Fibroblast of mammary gland (primary cell): ENCODE measurements at regions not wholly inside any gene's neighbourhood (a gene's known extent, or its start where the extent isn't known, plus 50 kb on each side); places are given as distances from the start of the nearest gene placed in this dataset.
A peak's percentile ranks its signal among the peaks of the same experiment; 100 is the strongest.

Experiments
- DNase-seq: peaks from one replicate; pipeline ENCODE4 v3.0.0-alpha.2; 2010; ENCODE audit warnings: low read depth
- H3K4me3 ChIP-seq: 2 replicates; pipeline ENCODE4 v1.5.1; 2011; ENCODE audit warnings: low read depth, mild to moderate bottlenecking, low read length, moderate library complexity; ENCODE audit not compliant: control insufficient read depth
- TF ChIP-seq, protein P1 (sequence below): conservative IDR thresholded peaks from 2 replicates; pipeline ENCODE4 v1.5.1; 2011; ENCODE audit warnings: low read depth, low read length, inconsistent platforms; ENCODE audit not compliant: control insufficient read depth, insufficient read depth

DNA sequence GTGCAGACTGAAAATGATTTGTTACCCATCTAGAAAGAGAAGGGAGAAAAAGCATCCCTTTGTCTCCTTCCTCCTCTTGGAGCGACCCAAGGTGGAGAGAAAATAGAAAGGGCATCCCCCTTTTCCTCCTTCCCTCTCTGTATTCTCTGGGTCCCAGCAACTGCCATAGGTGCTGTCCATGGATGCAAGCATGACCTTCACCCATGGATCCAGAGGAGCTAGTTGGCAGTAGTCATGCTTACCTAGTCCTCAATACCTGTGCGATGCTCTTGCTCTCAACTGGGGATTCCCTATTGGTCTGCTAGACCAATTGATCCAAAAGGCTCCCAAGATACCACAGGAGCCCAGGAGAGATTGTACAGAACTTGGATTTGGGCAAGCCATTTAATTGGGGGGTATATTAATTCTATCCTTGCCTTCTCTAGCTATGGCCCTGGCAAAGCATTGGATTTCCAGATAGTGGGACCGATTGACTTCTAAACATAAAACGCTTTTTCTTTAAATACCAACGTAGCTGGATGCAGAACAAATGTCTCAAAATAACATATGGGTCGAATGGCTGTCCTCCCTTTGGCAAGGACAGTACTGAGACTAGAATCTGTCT is 547.8 kb upstream of the IGFBP3 start:
- peak; percentile 49 for DNase-seq

DNA sequence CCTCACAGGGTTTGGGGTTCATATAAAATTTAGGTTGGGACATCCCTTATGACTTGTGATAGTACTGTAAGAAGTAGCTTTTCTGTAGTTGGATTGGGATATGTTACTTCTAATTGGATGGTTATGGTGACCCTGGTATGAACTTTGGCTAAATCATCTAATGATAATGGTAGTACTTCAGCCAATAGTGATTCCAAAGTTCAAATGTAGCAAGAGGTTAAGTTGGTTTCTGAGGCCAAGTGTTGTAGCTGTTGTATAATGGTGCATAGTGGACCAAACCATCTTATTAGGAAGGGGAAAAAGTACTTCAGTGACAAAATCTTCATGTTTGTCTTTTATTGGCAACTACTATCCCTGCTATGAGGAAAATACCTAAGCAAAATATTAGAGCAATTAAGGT is 542.1 kb upstream of the IGFBP3 start:
- no peak for DNase-seq
- H3K4me3 ChIP-seq = no peak overlapping the region
- TF ChIP-seq, protein P1, sequence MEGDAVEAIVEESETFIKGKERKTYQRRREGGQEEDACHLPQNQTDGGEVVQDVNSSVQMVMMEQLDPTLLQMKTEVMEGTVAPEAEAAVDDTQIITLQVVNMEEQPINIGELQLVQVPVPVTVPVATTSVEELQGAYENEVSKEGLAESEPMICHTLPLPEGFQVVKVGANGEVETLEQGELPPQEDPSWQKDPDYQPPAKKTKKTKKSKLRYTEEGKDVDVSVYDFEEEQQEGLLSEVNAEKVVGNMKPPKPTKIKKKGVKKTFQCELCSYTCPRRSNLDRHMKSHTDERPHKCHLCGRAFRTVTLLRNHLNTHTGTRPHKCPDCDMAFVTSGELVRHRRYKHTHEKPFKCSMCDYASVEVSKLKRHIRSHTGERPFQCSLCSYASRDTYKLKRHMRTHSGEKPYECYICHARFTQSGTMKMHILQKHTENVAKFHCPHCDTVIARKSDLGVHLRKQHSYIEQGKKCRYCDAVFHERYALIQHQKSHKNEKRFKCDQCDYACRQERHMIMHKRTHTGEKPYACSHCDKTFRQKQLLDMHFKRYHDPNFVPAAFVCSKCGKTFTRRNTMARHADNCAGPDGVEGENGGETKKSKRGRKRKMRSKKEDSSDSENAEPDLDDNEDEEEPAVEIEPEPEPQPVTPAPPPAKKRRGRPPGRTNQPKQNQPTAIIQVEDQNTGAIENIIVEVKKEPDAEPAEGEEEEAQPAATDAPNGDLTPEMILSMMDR = no peak

More for the DNA sequence above, 547.8 kb upstream of the IGFBP3 start:
- TF ChIP-seq, protein P1 = no peak
- H3K4me3 ChIP-seq = no peak overlapping the region

DNA sequence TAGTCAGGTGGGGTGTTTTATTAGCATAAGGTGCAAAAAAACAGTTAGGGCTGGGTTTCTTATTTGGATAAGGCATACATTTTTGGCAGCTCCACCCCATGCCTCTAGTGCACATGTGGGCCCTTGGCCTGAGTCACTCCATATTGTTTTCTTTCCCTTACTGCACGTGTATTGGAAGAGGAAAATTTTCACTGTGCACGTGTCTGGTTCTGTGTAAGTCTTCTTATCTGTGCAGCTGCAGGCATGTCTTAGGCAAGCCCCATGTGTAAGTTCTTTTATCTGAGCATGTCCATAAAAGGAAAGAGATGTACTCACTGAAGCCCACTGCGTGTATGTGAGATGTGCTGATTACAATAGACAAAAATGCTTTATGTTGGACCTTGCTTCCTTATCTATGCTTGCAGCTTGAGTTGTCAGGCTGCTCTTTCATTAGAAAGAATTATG is 540.3 kb upstream of the IGFBP3 start:
- H3K4me3 ChIP-seq = no peak overlapping the region
- TF ChIP-seq, protein P1 = no peak
- DNase-seq = no peak

DNA sequence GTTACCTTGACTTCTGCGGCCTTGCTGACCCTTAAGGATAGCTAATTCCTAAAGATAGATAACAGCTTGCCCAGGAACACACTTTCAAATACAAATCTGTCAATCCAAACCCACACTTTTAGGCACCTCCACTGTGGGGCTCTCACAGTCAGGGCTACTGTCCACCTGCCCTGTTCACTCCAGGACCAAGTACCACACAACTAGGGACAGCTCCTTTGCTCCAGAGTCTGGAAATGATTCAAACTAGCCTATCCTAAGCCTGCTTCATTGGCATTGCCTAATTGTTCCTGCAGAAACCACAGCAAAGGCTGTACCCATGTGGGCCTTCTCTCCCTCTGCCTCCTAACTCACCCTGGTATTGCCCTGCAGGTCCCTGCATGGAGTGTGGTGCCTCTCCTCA is 538.9 kb upstream of the IGFBP3 start:
- no peak overlapping the region for H3K4me3 ChIP-seq
- TF ChIP-seq, protein P1 = no peak
- no peak for DNase-seq

DNA sequence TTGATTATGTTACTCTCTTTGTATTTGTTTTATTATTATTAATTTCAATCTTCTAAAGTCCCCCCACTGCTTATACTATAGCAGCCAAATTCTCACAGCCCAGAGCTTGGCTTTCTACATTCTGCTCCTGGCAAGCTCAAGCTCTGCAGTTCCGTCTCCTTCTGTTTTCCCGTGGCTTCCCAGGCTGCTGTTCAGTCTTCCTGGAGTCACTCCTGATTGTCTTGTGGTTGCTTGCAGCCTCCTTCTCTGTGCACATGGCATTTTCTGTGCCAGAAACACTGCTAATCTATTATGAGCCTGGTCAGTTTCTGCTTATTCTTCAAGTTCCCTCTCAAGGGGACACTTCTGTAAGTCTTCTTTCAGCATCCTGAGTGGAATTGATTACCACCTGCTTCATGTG is 533.7 kb upstream of the IGFBP3 start:
- DNase-seq = no peak
- TF ChIP-seq, protein P1 = no peak
- no peak overlapping the region for H3K4me3 ChIP-seq

DNA sequence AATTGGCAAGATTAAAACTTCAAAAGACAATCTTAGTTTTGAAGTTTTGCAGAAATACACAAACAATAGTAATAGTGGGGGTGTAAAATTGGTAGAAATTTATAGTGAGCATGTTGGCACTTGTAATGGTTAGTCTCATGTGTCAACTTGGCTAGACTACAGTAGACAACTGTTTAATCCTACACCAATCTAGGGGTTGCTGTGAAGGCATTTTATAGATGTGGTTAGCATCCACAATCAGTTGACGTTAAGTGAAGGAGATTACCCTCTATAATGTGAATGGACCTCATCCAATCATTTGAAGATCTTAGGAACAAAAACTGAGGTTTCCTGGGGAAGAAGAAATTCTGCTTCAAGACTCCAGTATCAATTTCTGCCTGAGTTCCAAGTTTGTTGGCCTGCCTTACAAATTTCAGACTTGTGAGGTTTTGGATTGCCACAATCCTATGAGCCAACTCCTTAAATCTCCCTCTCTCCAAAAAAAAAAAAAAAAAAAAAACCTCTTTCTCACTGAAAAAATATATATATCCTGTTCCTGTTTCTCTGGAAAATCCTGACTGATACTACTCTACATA is 531.6 kb upstream of the IGFBP3 start:
- no peak overlapping the region for H3K4me3 ChIP-seq
- TF ChIP-seq, protein P1 = no peak
- no peak for DNase-seq

DNA sequence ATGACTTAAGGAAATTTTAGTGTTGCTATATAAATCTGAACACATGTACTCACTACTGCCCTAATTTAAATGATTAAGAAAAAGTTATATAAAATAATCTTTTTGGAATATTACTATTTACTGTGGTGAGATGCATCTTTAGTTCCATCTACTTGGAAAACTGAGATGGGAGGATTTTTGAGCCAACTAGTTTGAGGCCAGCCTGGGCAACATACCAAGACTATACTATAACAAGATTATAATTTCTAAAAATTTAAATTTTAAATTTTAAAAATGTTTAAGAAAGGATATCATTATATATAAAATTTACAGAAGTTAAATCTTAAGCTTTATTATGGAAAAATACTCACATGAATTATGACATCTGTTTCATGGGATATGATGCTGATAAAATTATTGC is 530.8 kb upstream of the IGFBP3 start:
- TF ChIP-seq, protein P1 = no peak
- no peak overlapping the region for H3K4me3 ChIP-seq
- DNase-seq = no peak
